ENCODE measurements at regions not wholly inside any gene's neighbourhood (a gene's known extent, or its start where the extent isn't known, plus 50 kb on each side); places are given as distances from the start of the nearest gene placed in this dataset.

GRCh38 chr9:19660019-19660418 is 128.8 kb downstream of the SLC24A2 start:
- H3K4me3 ChIP-seq (replicated peaks in 1 of 3; ENCODE audit: low read depth in 2 of 3, low read length in 3 of 3): no peak overlapping the region
- intact Hi-C loops (cut with micrococcal nuclease): no loop called here
- Mint-ChIP-seq H3K4me1 (no peaks in the 10 kb centered on the region), H3K27ac (no peak overlapping the region), H3K36me3 (no peaks in the 10 kb centered on the region), H3K4me3 (no peak overlapping the region), H3K27me3 (ENCODE audit: low read depth in 3 of 3) (peaks cover 0 to 5% (median 1%) of the 10 kb centered on the region in 3 donors), H3K9me3 (no peaks in the 10 kb centered on the region)
- no peaks in the 10 kb centered on the region for H3K9me3 ChIP-seq (replicated peaks in 1 of 2; ENCODE audit: control insufficient read depth in 1 of 2, insufficient read depth in 1 of 2, low read length in 2 of 2)
- H4K20me1 ChIP-seq (ENCODE audit: insufficient read depth, low read length): no peaks in the 10 kb centered on the region
- H2AFZ ChIP-seq (ENCODE audit: insufficient read depth, low read depth, low read length, poor library complexity, severe bottlenecking): no peak overlapping the region
- H3K36me3 ChIP-seq (replicated peaks in 1 of 2; ENCODE audit: control insufficient read depth in 1 of 2, insufficient read depth in 2 of 2, low read length in 2 of 2): no peaks in the 10 kb centered on the region
- no peak overlapping the region for H3K27ac ChIP-seq (ENCODE audit: low read depth in 1 of 2, low read length in 2 of 2)
- H3K27me3 ChIP-seq (ENCODE audit: control insufficient read depth in 2 of 2, insufficient read depth in 2 of 2, low read length in 2 of 2): no peaks in the 10 kb centered on the region
- H3K4me2 ChIP-seq (replicated peaks; ENCODE audit: extremely low read depth, low read length, poor library complexity, severe bottlenecking): no peak overlapping the region
- WGBS (ENCODE audit: insufficient coverage): 76% methylated on average over 4 of the region's 6 CpGs
- no peak for DNase-seq
- no peak overlapping the region for H3K9ac ChIP-seq (ENCODE audit: insufficient read depth, low read length, poor library complexity, severe bottlenecking)
- H3K79me2 ChIP-seq (ENCODE audit: insufficient read depth, low read length): no peaks in the 10 kb centered on the region
- no peaks in the 10 kb centered on the region for H3K4me1 ChIP-seq (ENCODE audit: control insufficient read depth in 1 of 2, insufficient read depth in 2 of 2, low read length in 2 of 2)
- TF ChIP-seq CTCF (IDR thresholded peaks at IDR 0.05): no peak

- H3K9ac ChIP-seq (ENCODE audit: insufficient read depth, low read length, poor library complexity, severe bottlenecking): no peak overlapping the region
- H3K36me3 ChIP-seq (replicated peaks in 1 of 2; ENCODE audit: control insufficient read depth in 1 of 2, insufficient read depth in 2 of 2, low read length in 2 of 2): no peaks in the 10 kb centered on the region
- no peaks in the 10 kb centered on the region for H3K4me1 ChIP-seq (ENCODE audit: control insufficient read depth in 1 of 2, insufficient read depth in 2 of 2, low read length in 2 of 2)
- no peaks in the 10 kb centered on the region for H3K79me2 ChIP-seq (ENCODE audit: insufficient read depth, low read length)
- H3K27me3 ChIP-seq (ENCODE audit: control insufficient read depth in 2 of 2, insufficient read depth in 2 of 2, low read length in 2 of 2): no peaks in the 10 kb centered on the region
- no peak for DNase-seq
- no peak for TF ChIP-seq CTCF (IDR thresholded peaks at IDR 0.05)
- no peak overlapping the region for H2AFZ ChIP-seq (ENCODE audit: insufficient read depth, low read depth, low read length, poor library complexity, severe bottlenecking)
- Mint-ChIP-seq H3K9me3 (no peaks in the 10 kb centered on the region), H3K27me3 (ENCODE audit: low read depth in 3 of 3) (peaks cover 0 to 5% (median 1%) of the 10 kb centered on the region in 3 donors), H3K4me1 (no peaks in the 10 kb centered on the region), H3K36me3 (no peaks in the 10 kb centered on the region), H3K27ac (no peak overlapping the region), H3K4me3 (no peak overlapping the region)
- 89% methylated on average over 3 of the region's 4 CpGs for WGBS (ENCODE audit: insufficient coverage)
- intact Hi-C loops (cut with micrococcal nuclease): no loop called here
- no peaks in the 10 kb centered on the region for H4K20me1 ChIP-seq (ENCODE audit: insufficient read depth, low read length)
- H3K9me3 ChIP-seq (replicated peaks in 1 of 2; ENCODE audit: control insufficient read depth in 1 of 2, insufficient read depth in 1 of 2, low read length in 2 of 2): no peaks in the 10 kb centered on the region
- H3K4me2 ChIP-seq (replicated peaks; ENCODE audit: extremely low read depth, low read length, poor library complexity, severe bottlenecking): no peak overlapping the region
- no peak overlapping the region for H3K27ac ChIP-seq (ENCODE audit: low read depth in 1 of 2, low read length in 2 of 2)
- no peak overlapping the region for H3K4me3 ChIP-seq (replicated peaks in 1 of 3; ENCODE audit: low read depth in 2 of 3, low read length in 3 of 3)
These were observed 132.1 kb downstream of the SLC24A2 start for GRCh38 chr9:19656704-19657103.

All from CD14-positive monocyte (primary cell).